ENCODE measurements at regions not wholly inside any gene's neighbourhood (a gene's known extent, or its start where the extent isn't known, plus 50 kb on each side); places are given as distances from the start of the nearest gene placed in this dataset.

DNA sequence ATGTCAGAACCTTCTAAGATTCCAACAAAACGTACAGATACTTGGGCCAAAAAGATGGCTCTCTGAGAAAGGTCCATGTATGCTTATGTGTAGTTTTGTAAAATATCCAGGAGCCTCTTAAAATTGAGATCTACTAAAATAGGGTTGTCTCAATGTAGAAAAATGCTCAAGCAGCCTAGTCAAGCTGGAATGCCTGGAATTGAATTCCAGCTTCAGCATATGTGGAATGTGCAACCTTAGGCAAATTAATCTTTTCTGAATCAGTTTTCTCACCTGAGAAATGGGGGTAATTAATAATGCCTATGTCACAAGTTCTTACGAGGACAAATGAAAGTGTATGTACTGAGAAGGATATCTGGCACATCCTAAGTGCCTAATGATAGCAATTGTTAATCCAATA lies 662.4 kb downstream of the DTWD2 start:
- TF ChIP-seq, protein P1, sequence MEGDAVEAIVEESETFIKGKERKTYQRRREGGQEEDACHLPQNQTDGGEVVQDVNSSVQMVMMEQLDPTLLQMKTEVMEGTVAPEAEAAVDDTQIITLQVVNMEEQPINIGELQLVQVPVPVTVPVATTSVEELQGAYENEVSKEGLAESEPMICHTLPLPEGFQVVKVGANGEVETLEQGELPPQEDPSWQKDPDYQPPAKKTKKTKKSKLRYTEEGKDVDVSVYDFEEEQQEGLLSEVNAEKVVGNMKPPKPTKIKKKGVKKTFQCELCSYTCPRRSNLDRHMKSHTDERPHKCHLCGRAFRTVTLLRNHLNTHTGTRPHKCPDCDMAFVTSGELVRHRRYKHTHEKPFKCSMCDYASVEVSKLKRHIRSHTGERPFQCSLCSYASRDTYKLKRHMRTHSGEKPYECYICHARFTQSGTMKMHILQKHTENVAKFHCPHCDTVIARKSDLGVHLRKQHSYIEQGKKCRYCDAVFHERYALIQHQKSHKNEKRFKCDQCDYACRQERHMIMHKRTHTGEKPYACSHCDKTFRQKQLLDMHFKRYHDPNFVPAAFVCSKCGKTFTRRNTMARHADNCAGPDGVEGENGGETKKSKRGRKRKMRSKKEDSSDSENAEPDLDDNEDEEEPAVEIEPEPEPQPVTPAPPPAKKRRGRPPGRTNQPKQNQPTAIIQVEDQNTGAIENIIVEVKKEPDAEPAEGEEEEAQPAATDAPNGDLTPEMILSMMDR (IDR thresholded peaks at IDR 0.05): no peak
- no peak for TF ChIP-seq POLR2AphosphoS5 (IDR thresholded peaks at IDR 0.05; ENCODE audit: insufficient read depth in 1 of 2, low read depth in 1 of 2)
- no peak for TF ChIP-seq POLR2A (IDR thresholded peaks at IDR 0.05)

Data from vagina (tissue), 2 donors.